Coronary artery (tissue), 2 donors: ENCODE measurements at regions not wholly inside any gene's neighbourhood (a gene's known extent, or its start where the extent isn't known, plus 50 kb on each side); places are given as distances from the start of the nearest gene placed in this dataset.

Source experiments
- DNase-seq: peaks from one replicate; pipeline ENCODE4 v3.0.0-alpha.2; 2017; ENCODE audit warnings: low spot score
- H3K27ac ChIP-seq, 2 donors: fragments of 200-600 bp; sonication (generic); one replicate each; pipeline ENCODE4 v1.5.1; 2016 to 2019
- H3K4me3 ChIP-seq: fragments of 200-600 bp; sonication (generic); 2 replicates; pipeline ENCODE4 v1.5.1; 2016; ENCODE audit warnings: mild to moderate bottlenecking, moderate library complexity
- CTCF ChIP-seq: fragments of 200-600 bp; sonication (generic); IDR thresholded peaks from one replicate; pipeline ENCODE4 v1.5.1; 2019; ENCODE audit warnings: antibody characterized with exemption

- no peak for DNase-seq
- Histone ChIP-seq H3K27ac (peak overlapping the region; percentile 15 to 19), H3K4me3 (peak overlapping the region; percentile 46)
- TF ChIP-seq CTCF, result peak; percentile 34
Measured at GRCh38 chr9:3732077-3733038, 206.6 kb upstream of the RFX3 start.

- Histone ChIP-seq H3K27ac (no peak overlapping the region), H3K4me3 (no peak overlapping the region)
- no peak for TF ChIP-seq CTCF
- no peak for DNase-seq
Measured at GRCh38 chr9:3730511-3730922, 204.7 kb upstream of the RFX3 start.

- Histone ChIP-seq H3K4me3 (no peak overlapping the region), H3K27ac (no peak overlapping the region)
- no peak for DNase-seq
- no peak for TF ChIP-seq CTCF
Measured at GRCh38 chr9:3721096-3721495, 195.3 kb upstream of the RFX3 start.

- Histone ChIP-seq H3K27ac (no peak overlapping the region), H3K4me3 (no peak overlapping the region)
- DNase-seq, result no peak
- no peak for TF ChIP-seq CTCF
Measured at GRCh38 chr9:3719286-3719685, 193.5 kb upstream of the RFX3 start.

- no peak for DNase-seq
- H3K27ac ChIP-seq, result no peak overlapping the region
- no peak overlapping the region for H3K4me3 ChIP-seq
- TF ChIP-seq CTCF, result no peak
Measured at GRCh38 chr9:3716415-3716814, 190.6 kb upstream of the RFX3 start.

GRCh38 chr9:3708751-3709150 lies 182.9 kb upstream of the RFX3 start:
- no peak for DNase-seq
- H3K27ac ChIP-seq, result no peak overlapping the region
- H3K4me3 ChIP-seq, result no peak overlapping the region
- TF ChIP-seq CTCF, result no peak

GRCh38 chr9:3704890-3705289 lies 179.1 kb upstream of the RFX3 start:
- no peak for DNase-seq
- no peak for TF ChIP-seq CTCF
- no peak overlapping the region for H3K27ac ChIP-seq
- no peak overlapping the region for H3K4me3 ChIP-seq
